Loucy (cell line): ENCODE measurements at regions not wholly inside any gene's neighbourhood (a gene's known extent, or its start where the extent isn't known, plus 50 kb on each side); places are given as distances from the start of the nearest gene placed in this dataset.

Source experiments
- H2AFZ ChIP-seq: fragments of 200-600 bp; sonication (generic); 2 replicates; pipeline ENCODE4 v1.6.0; 2016; ENCODE audit warnings: antibody characterized with exemption, mild to moderate bottlenecking, low read length, moderate library complexity
- H3F3A ChIP-seq: fragments of 200-600 bp; 2 replicates; pipeline ENCODE4 v1.6.0; 2016; ENCODE audit warnings: antibody characterized with exemption, low read depth, mild to moderate bottlenecking
- H3K27me3 ChIP-seq: fragments of 200-600 bp; sonication (generic); 2 replicates; pipeline ENCODE4 v1.6.1; 2014; ENCODE audit warnings: low read length, mild to moderate bottlenecking; ENCODE audit not compliant: insufficient read depth, poor library complexity, severe bottlenecking
- H3K36me3 ChIP-seq: fragments of 200-600 bp; sonication (generic); 2 replicates; pipeline ENCODE4 v1.6.1; 2016; ENCODE audit warnings: low read length; ENCODE audit not compliant: insufficient read depth
- H3K4me1 ChIP-seq: fragments of 200-600 bp; sonication (generic); 2 replicates; pipeline ENCODE4 v1.5.1; 2014; ENCODE audit warnings: low read length, mild to moderate bottlenecking; ENCODE audit not compliant: insufficient read depth, poor library complexity, severe bottlenecking
- H3K4me2 ChIP-seq: fragments of 200-600 bp; sonication (generic); 2 replicates; pipeline ENCODE4 v1.6.0; 2014; ENCODE audit warnings: antibody characterized with exemption, low read length, low read depth, mild to moderate bottlenecking; ENCODE audit not compliant: poor library complexity, severe bottlenecking
- H3K4me3 ChIP-seq: fragments of 200-600 bp; sonication (generic); 2 replicates; pipeline ENCODE4 v1.5.1; 2014; ENCODE audit warnings: low read length, mild to moderate bottlenecking, mixed read lengths; ENCODE audit not compliant: poor library complexity, severe bottlenecking
- H3K79me2 ChIP-seq: fragments of 200-600 bp; sonication (generic); 2 replicates; pipeline ENCODE4 v1.6.1; 2014; ENCODE audit warnings: low read length; ENCODE audit not compliant: insufficient read depth
- H3K9ac ChIP-seq: fragments of 200-600 bp; sonication (generic); 2 replicates; pipeline ENCODE4 v1.6.0; 2014; ENCODE audit warnings: mild to moderate bottlenecking, low read depth, low read length, moderate library complexity; ENCODE audit not compliant: poor library complexity, severe bottlenecking
- H3K9me2 ChIP-seq: fragments of 200-600 bp; sonication (generic); replicated peaks from 2 replicates; pipeline ENCODE4 v1.6.1; 2016; ENCODE audit warnings: low read depth, low read length, mixed read lengths
- H3K9me3 ChIP-seq: fragments of 200-600 bp; sonication (generic); 2 replicates; pipeline ENCODE4 v1.6.1; 2014; ENCODE audit warnings: mild to moderate bottlenecking, antibody characterized with exemption, low read length, low read depth; ENCODE audit not compliant: insufficient read depth
- H4K20me1 ChIP-seq: fragments of 200-600 bp; sonication (generic); 2 replicates; pipeline ENCODE4 v1.6.0; 2014; ENCODE audit warnings: antibody characterized with exemption, low read length, mild to moderate bottlenecking; ENCODE audit not compliant: insufficient read depth, poor library complexity, severe bottlenecking
- EZH2phosphoT487 ChIP-seq: fragments of 200-600 bp; IDR thresholded peaks from 2 replicates; pipeline ENCODE4 v1.6.1; 2018; ENCODE audit warnings: antibody characterized with exemption, mild to moderate bottlenecking, moderate library complexity, borderline replicate concordance
- TF ChIP-seq, protein P1 (sequence below): fragments of 200-600 bp; sonication (generic); conservative IDR thresholded peaks from 2 replicates; pipeline ENCODE4 v1.5.1; 2014; ENCODE audit warnings: mild to moderate bottlenecking, antibody characterized with exemption, low read length

DNA sequence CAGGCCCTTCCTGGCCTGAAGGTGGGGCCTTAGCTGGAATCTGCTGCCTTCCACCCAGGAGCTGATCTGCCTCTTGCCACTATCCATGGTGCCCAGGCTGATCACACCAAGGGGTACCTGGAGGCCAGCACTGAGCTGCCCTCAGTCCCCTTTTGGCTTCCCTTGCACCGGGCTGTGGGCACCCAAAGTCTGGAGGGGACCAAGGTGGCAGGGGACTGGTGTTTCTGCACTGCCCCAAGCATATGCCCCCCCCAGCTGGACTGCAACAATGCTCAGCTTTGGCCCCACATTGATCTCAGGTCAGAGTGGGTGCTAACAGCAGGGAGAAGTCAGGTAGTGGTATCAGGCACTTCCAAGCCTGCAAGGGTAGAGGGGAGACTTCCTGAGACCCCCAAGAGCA, 902.6 kb upstream of the EPHA6 start:
- no peaks in the 10 kb centered on the region for H3K9me2 ChIP-seq
- H3K4me1 ChIP-seq = no peaks in the 10 kb centered on the region
- peaks cover 13% of the 10 kb centered on the region; the same call in 1 of the 2 replicates for H3K9me3 ChIP-seq
- no peak overlapping the region for H3K4me2 ChIP-seq
- no peaks in the 10 kb centered on the region for H3K27me3 ChIP-seq
- no peak for TF ChIP-seq EZH2phosphoT487
- TF ChIP-seq, protein P1, sequence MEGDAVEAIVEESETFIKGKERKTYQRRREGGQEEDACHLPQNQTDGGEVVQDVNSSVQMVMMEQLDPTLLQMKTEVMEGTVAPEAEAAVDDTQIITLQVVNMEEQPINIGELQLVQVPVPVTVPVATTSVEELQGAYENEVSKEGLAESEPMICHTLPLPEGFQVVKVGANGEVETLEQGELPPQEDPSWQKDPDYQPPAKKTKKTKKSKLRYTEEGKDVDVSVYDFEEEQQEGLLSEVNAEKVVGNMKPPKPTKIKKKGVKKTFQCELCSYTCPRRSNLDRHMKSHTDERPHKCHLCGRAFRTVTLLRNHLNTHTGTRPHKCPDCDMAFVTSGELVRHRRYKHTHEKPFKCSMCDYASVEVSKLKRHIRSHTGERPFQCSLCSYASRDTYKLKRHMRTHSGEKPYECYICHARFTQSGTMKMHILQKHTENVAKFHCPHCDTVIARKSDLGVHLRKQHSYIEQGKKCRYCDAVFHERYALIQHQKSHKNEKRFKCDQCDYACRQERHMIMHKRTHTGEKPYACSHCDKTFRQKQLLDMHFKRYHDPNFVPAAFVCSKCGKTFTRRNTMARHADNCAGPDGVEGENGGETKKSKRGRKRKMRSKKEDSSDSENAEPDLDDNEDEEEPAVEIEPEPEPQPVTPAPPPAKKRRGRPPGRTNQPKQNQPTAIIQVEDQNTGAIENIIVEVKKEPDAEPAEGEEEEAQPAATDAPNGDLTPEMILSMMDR = no peak
- no peaks in the 10 kb centered on the region for H3F3A ChIP-seq
- no peak overlapping the region for H3K9ac ChIP-seq
- H2AFZ ChIP-seq = no peak overlapping the region
- no peak overlapping the region for H3K4me3 ChIP-seq
- no peaks in the 10 kb centered on the region for H3K79me2 ChIP-seq
- H3K36me3 ChIP-seq = no peaks in the 10 kb centered on the region
- H4K20me1 ChIP-seq = no peaks in the 10 kb centered on the region

DNA sequence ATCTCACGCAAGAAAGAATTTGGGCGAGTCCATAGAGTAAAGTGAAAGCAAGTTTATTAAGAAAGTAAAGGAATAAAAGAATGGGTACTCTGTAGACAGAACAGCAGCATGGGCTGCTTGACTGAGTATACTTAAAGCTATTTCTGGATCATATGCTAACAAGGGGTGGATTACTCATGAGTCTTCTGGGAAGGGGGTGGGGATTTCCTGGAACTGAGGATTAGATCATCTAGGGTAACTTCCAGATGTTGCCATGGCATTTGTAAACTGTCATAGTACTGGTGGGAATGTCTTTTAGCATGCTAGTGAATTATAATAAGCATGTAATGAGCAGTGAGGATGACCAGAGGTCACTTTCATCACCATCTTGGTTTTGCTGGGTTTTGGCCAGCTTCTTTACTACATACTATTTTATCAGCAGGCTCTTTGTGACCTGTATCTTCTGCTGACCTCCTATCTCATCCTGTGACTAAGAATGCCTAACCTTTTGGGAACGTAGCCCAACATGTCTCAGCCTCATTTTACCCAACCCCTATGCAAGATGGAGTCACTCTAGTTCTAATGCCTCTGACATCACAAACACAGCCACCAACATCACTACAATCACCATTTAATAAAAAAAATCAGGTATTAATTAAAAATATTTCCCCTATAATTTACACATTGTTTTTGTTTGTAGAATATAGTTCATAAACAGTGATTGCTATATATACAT, 890.7 kb upstream of the EPHA6 start:
- Histone ChIP-seq H3K4me3 (no peak overlapping the region), H3K9me3 (0 out of 2 replicates have a peak, but pooled peaks cover 3% of the 10 kb centered on the region)

DNA sequence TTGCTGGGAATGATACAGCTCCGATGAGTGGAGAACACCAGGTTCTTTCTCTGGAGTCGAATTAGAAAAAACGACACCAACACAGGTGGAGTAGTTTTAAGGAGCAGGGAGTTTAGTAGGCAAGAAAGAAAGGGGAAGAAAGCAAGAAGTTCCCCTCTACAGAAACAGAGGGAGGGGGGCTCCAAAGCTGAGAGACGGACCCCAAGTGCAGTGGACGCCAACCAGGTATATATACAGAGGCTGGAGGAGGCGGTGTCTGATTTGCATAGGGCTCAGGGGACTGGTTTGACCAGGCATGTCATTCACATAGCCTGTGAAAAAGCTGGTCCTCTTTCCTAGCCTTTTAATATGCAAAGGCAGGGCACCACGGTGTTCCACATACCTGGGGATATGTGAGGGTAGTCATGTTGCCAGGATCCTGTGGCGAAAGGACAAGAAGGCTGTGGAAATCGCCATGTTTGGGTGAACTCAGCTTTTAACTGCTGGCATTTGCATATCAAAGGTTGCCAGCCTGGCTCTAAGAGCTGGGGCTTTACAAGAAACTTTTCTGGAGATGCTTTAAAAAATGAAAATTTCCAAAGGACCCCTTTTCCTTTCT, 887.4 kb upstream of the EPHA6 start:
- H3F3A ChIP-seq = no peaks in the 10 kb centered on the region
- TF ChIP-seq, protein P1 = no peak
- no peaks in the 10 kb centered on the region for H3K79me2 ChIP-seq
- 0 out of 2 replicates have a peak, but pooled peaks cover 3% of the 10 kb centered on the region for H3K9me3 ChIP-seq
- H3K4me3 ChIP-seq = no peak overlapping the region
- no peaks in the 10 kb centered on the region for H4K20me1 ChIP-seq
- H3K4me2 ChIP-seq = no peak overlapping the region
- no peak overlapping the region for H3K9ac ChIP-seq
- no peaks in the 10 kb centered on the region for H3K4me1 ChIP-seq
- no peak overlapping the region for H2AFZ ChIP-seq
- H3K9me2 ChIP-seq = no peaks in the 10 kb centered on the region
- no peaks in the 10 kb centered on the region for H3K36me3 ChIP-seq
- H3K27me3 ChIP-seq = no peaks in the 10 kb centered on the region

More for the DNA sequence above, 890.7 kb upstream of the EPHA6 start:
- Histone ChIP-seq H3K9ac (no peak overlapping the region), H3K4me2 (no peak overlapping the region), H3K9me2 (no peaks in the 10 kb centered on the region), H3K27me3 (no peaks in the 10 kb centered on the region), H3F3A (no peaks in the 10 kb centered on the region), H3K36me3 (no peaks in the 10 kb centered on the region), H3K4me1 (no peaks in the 10 kb centered on the region), H4K20me1 (no peaks in the 10 kb centered on the region), H3K79me2 (no peaks in the 10 kb centered on the region), H2AFZ (no peak overlapping the region)
- TF ChIP-seq, protein P1 = no peak
- no peak for TF ChIP-seq EZH2phosphoT487
